ENCODE measurements at regions not wholly inside any gene's neighbourhood (a gene's known extent, or its start where the extent isn't known, plus 50 kb on each side); places are given as distances from the start of the nearest gene placed in this dataset.

GRCh38 chr9:1320051-1320557, 269.9 kb downstream of the DMRT2 start:
- FAIRE-seq (no peak), DNase-seq (ENCODE audit: low read depth in 1 of 2, low spot score in 1 of 2) (no peak), ATAC-seq (no peak)
- ChIA-PET POLR2A (no interaction called here), CTCF (no interaction called here)
- Histone ChIP-seq H3K4me3 (no peak overlapping the region), H3K9me3 (no peaks in the 10 kb centered on the region), H3K27ac (no peak overlapping the region), H3K4me1 (no peaks in the 10 kb centered on the region), H3K4me2 (no peak overlapping the region)
- 5% methylated on average over 5 of the region's 5 CpGs for WGBS (ENCODE audit: missing lambda C conversion rate)
- no peak for TF ChIP-seq TFCP2L1 (CRISPR knock-in tag; IDR thresholded peaks at IDR 0.05)
- no peak for TF ChIP-seq CEBPB (IDR thresholded peaks at IDR 0.05)
- TF ChIP-seq POLR2AphosphoS2 (conservative IDR thresholded peaks at IDR 0.05; ENCODE audit: low read length) = no peak
- TF ChIP-seq HOXB5 (CRISPR knock-in tag; IDR thresholded peaks at IDR 0.05) = no peak

GRCh38 chr9:1320607-1321195, 270.5 kb downstream of the DMRT2 start:
- FAIRE-seq (no peak), ATAC-seq (no peak), DNase-seq (ENCODE audit: low read depth in 1 of 2, low spot score in 1 of 2) (no peak)
- Histone ChIP-seq H3K27ac (no peak overlapping the region), H3K4me1 (no peaks in the 10 kb centered on the region), H3K9me3 (no peaks in the 10 kb centered on the region), H3K4me3 (no peak overlapping the region), H3K4me2 (no peak overlapping the region)
- 19% methylated on average over 7 of the region's 7 CpGs for WGBS (ENCODE audit: missing lambda C conversion rate)
- CTCF ChIA-PET = no interaction called here
- POLR2A ChIA-PET = no interaction called here
- no peak for TF ChIP-seq MAX (IDR thresholded peaks at IDR 0.05)
- no peak for TF ChIP-seq HMGXB4 (CRISPR knock-in tag; IDR thresholded peaks at IDR 0.05; ENCODE audit: borderline replicate concordance)
- no peak for TF ChIP-seq POLR2AphosphoS2 (conservative IDR thresholded peaks at IDR 0.05; ENCODE audit: low read length)
- no peak for TF ChIP-seq RAD21 (conservative IDR thresholded peaks at IDR 0.05 in 1 of 2, IDR thresholded peaks at IDR 0.05 in 1 of 2)
- no peak for TF ChIP-seq NR3C1 (IDR thresholded peaks at IDR 0.05)
- no peak for TF ChIP-seq BHLHE40 (IDR thresholded peaks at IDR 0.05; ENCODE audit: low read depth, low read length)
- no peak for TF ChIP-seq FOSB (CRISPR knock-in tag; IDR thresholded peaks at IDR 0.05)
- no peak for TF ChIP-seq ELK1 (IDR thresholded peaks at IDR 0.05; ENCODE audit: low read depth, low read length)
- no peak for TF ChIP-seq EHF (CRISPR knock-in tag; IDR thresholded peaks at IDR 0.05)
- TF ChIP-seq GATA3 (IDR thresholded peaks at IDR 0.05; ENCODE audit: borderline replicate concordance) = no peak
- TF ChIP-seq KDM5A (IDR thresholded peaks at IDR 0.05) = no peak
- no peak for TF ChIP-seq FOSL2 (IDR thresholded peaks at IDR 0.05)
- TF ChIP-seq FOSL2 (CRISPR knock-in tag; IDR thresholded peaks at IDR 0.05) = no peak
- TF ChIP-seq HOXB13 (CRISPR knock-in tag; IDR thresholded peaks at IDR 0.05; ENCODE audit: low read depth) = no peak

- no peak for FAIRE-seq
- H3K4me2 ChIP-seq = no peak overlapping the region
- CTCF ChIA-PET = no interaction called here
Measured at GRCh38 chr9:1327467-1327866, 277.3 kb downstream of the DMRT2 start.

More at GRCh38 chr9:1327467-1327866, 277.3 kb downstream of the DMRT2 start:
- no peaks in the 10 kb centered on the region for H3K9me3 ChIP-seq
- no peak overlapping the region for H3K4me3 ChIP-seq
- WGBS (ENCODE audit: missing lambda C conversion rate) = 1% methylated on average over 3 of the region's 3 CpGs
- no peak for DNase-seq (ENCODE audit: low read depth in 1 of 2, low spot score in 1 of 2)
- POLR2A ChIA-PET = no interaction called here
- H3K4me1 ChIP-seq = no peaks in the 10 kb centered on the region
- ATAC-seq = no peak
- no peak overlapping the region for H3K27ac ChIP-seq
- no peak for TF ChIP-seq RCOR1 (IDR thresholded peaks at IDR 0.05; ENCODE audit: low read depth, low read length)
- no peak for TF ChIP-seq HOXA7 (CRISPR knock-in tag; IDR thresholded peaks at IDR 0.05)
- TF ChIP-seq USF2 (IDR thresholded peaks at IDR 0.05) = no peak
- TF ChIP-seq CHD4 (IDR thresholded peaks at IDR 0.05; ENCODE audit: borderline replicate concordance) = no peak

Data from A549 (cell line).